ENCODE measurements at regions not wholly inside any gene's neighbourhood (a gene's known extent, or its start where the extent isn't known, plus 50 kb on each side); places are given as distances from the start of the nearest gene placed in this dataset.

DNA sequence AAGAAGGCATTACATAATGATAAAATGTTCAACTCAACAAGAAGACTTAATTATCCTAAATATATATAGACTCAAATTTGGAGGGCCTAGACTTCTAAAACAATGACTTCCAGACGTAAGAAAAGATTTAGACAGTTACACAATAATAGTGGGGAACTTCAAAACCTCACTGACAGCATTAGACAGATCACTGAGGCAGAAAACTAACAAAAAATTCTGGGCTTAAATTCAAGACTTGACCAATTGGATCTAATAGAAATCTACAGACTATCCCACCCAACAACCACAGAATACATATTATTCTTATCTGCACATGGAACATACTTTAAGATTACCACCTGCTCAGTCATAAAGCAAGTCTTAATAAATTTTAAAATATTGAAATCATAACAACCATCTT is 93.3 kb upstream of the ARSJ start:
- H3K4me1 Mint-ChIP-seq (ENCODE audit: low read depth), result peaks cover 2% of the 10 kb centered on the region
- peaks cover 31% of the 10 kb centered on the region for H3K27me3 Mint-ChIP-seq (ENCODE audit: low read depth)
- H3K4me3 Mint-ChIP-seq, result no peak overlapping the region
- no peak for DNase-seq (ENCODE audit: low spot score)
- H3K36me3 Mint-ChIP-seq (ENCODE audit: low read depth), result no peaks in the 10 kb centered on the region
- no peak overlapping the region for H3K27ac Mint-ChIP-seq
- no peaks in the 10 kb centered on the region for H3K9me3 Mint-ChIP-seq

DNA sequence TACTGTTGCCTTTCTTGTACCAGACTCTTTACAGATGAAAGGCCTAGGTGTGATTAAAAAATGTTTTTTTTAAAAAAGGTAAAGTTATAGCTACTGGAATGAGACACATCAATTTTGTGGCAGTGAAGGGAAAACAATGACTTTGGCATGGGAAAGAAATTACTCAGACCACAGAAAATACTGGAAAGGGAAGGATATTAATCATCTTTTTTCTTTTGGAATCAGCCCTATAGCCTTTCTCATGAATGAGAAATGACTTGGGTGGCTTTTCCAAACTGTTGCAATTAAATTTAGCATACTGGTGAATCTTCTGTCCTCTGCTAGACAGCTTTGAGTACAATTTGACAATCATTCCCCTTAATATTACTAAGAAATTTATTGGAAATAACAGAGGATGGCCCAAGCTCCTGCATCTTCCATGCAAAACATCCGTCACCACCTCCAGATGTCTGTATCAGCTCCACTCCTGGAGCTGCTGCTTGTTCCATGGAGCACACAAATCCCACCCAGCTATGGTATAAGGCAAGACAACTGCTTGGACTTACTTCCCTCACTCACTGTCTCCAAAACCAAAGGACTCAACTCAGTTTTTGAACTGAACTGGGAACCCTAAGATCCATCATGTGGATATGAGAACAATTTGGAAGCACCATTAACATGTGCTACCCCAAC is 97.6 kb upstream of the ARSJ start:
- H3K4me3 Mint-ChIP-seq, result no peak overlapping the region
- H3K36me3 Mint-ChIP-seq (ENCODE audit: low read depth), result no peaks in the 10 kb centered on the region
- DNase-seq (ENCODE audit: low spot score), result no peak
- H3K27ac Mint-ChIP-seq, result no peak overlapping the region
- H3K4me1 Mint-ChIP-seq (ENCODE audit: low read depth), result no peaks in the 10 kb centered on the region
- H3K27me3 Mint-ChIP-seq (ENCODE audit: low read depth), result peaks cover 25% of the 10 kb centered on the region
- no peaks in the 10 kb centered on the region for H3K9me3 Mint-ChIP-seq

DNA sequence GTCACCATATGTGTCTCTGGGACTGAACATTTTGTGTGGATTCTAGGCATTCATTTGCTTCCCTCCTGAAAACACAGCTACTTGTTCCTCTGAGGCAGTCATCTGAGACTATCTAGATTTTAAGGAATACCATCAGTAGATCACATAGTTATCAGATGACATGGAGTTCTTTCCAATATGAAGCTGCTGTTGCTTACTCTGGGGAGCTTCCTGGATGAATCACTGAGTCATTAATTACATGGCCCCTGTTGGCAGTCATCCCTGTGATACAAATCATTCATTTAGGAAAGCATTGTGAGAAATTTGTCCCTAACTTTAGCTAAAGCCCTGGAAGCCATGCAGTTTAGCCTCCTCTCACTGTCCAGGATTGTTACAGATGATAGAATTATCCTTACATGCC is 98.2 kb upstream of the ARSJ start:
- Mint-ChIP-seq H3K27me3 (ENCODE audit: low read depth) (peaks cover 21% of the 10 kb centered on the region), H3K36me3 (ENCODE audit: low read depth) (no peaks in the 10 kb centered on the region), H3K9me3 (no peaks in the 10 kb centered on the region), H3K4me1 (ENCODE audit: low read depth) (no peaks in the 10 kb centered on the region), H3K4me3 (no peak overlapping the region), H3K27ac (no peak overlapping the region)
- no peak for DNase-seq (ENCODE audit: low spot score)

DNA sequence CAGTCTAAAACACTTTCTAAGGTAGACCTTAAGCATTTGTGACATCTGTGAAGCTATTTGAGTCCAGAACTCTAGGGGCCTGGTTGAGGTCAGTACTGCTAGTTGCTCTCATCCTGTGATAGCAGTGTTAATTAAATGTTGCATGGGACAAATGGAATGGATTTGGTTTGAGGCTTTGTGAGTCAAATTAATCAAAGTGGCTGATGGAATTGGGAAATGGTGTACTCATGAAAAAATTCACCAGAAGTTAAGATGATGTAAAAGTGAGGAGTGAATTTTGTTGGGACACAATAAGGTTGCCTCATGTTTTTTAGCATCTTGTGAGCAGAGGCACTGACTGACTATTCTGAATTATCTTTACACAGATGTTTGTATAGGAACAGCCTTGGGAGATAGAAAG is 99.2 kb upstream of the ARSJ start:
- DNase-seq (ENCODE audit: low spot score), result no peak
- H3K27ac Mint-ChIP-seq, result no peak overlapping the region
- H3K4me1 Mint-ChIP-seq (ENCODE audit: low read depth), result no peaks in the 10 kb centered on the region
- peaks cover 14% of the 10 kb centered on the region for H3K27me3 Mint-ChIP-seq (ENCODE audit: low read depth)
- no peak overlapping the region for H3K4me3 Mint-ChIP-seq
- no peaks in the 10 kb centered on the region for H3K9me3 Mint-ChIP-seq
- H3K36me3 Mint-ChIP-seq (ENCODE audit: low read depth), result no peaks in the 10 kb centered on the region

DNA sequence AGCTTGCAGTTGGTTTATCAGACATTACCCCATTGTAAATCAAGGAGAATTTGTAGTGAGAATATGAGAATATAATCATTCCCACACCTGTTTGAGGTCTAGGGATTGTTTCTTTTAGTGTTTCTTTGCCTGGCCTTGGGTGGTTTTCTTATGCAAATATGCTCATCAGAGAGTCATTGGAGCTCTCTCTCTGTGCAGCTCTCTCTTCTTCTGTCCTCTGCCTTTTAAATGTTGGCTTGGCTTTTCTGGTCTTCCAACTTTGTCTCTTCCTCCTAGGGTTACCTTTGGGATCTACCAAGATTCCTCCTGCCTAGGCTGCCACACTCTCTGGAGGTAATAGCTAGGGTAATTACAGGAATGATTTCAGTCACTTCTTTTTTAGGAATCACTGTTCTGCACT is 102.3 kb upstream of the ARSJ start:
- no peak for DNase-seq (ENCODE audit: low spot score)
- Mint-ChIP-seq H3K36me3 (ENCODE audit: low read depth) (no peaks in the 10 kb centered on the region), H3K4me1 (ENCODE audit: low read depth) (no peaks in the 10 kb centered on the region), H3K27ac (no peak overlapping the region), H3K4me3 (no peak overlapping the region), H3K27me3 (ENCODE audit: low read depth) (peaks cover 5% of the 10 kb centered on the region), H3K9me3 (no peaks in the 10 kb centered on the region)

DNA sequence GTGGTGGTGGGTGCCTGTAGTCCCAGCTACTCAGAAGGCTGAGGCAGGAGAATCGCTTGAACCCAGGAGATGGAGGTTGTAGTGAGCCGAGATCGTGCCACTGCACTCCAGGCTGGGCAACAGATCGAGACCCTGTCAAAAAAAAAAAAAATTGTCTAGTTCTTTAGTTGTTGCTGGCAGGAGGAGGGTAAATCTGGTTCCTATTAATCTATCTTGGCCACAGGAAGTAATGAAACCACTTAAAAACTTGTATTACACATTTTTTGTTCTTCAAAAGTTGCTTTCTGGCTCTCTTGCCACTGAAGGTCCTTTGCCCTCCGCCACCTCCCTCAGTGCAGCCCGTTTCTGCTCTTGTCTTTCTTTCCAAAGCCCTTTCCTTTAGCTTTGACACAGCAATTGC is 102.9 kb upstream of the ARSJ start:
- no peak overlapping the region for H3K27ac Mint-ChIP-seq
- H3K4me1 Mint-ChIP-seq (ENCODE audit: low read depth), result no peaks in the 10 kb centered on the region
- no peaks in the 10 kb centered on the region for H3K9me3 Mint-ChIP-seq
- no peak for DNase-seq (ENCODE audit: low spot score)
- no peak overlapping the region for H3K4me3 Mint-ChIP-seq
- H3K27me3 Mint-ChIP-seq (ENCODE audit: low read depth), result peaks cover 5% of the 10 kb centered on the region
- no peaks in the 10 kb centered on the region for H3K36me3 Mint-ChIP-seq (ENCODE audit: low read depth)

DNA sequence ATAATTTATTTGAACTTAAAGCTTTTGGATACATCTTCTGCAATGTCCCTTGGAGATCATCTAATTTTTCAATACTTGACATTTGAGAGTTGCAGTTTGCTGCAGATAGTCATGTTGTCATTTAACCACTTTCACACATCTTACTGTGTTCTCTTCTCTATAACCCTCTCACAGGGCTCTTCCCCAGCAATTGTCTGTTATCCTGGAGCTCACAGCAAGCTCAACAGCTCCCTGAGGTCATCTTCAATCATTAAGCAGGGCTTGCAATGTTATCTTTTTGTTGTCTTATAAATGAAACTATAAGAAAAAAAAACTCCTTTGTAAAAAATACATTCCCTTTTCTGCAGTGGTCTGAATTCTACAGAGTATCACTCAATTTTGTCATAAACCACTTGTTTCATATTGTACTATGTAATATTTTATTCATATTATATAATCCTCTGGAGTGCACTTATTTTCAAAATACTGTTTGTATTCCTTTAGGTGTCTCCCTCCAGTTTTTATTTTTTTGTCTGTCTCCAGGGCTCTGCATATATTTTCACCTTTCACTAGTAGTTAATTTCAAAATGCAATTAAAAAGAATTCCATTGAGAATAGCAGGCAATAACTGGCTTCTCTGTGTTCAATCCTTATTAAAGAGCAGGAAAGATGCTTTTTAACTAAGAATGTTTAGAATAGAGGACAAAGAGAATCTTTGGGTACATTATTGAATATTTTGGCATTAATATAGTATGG is 106.3 kb upstream of the ARSJ start:
- Mint-ChIP-seq H3K4me1 (ENCODE audit: low read depth) (no peaks in the 10 kb centered on the region), H3K9me3 (no peaks in the 10 kb centered on the region), H3K4me3 (no peak overlapping the region), H3K27me3 (ENCODE audit: low read depth) (peaks cover 9% of the 10 kb centered on the region), H3K36me3 (ENCODE audit: low read depth) (no peaks in the 10 kb centered on the region), H3K27ac (no peak overlapping the region)
- no peak for DNase-seq (ENCODE audit: low spot score)

DNA sequence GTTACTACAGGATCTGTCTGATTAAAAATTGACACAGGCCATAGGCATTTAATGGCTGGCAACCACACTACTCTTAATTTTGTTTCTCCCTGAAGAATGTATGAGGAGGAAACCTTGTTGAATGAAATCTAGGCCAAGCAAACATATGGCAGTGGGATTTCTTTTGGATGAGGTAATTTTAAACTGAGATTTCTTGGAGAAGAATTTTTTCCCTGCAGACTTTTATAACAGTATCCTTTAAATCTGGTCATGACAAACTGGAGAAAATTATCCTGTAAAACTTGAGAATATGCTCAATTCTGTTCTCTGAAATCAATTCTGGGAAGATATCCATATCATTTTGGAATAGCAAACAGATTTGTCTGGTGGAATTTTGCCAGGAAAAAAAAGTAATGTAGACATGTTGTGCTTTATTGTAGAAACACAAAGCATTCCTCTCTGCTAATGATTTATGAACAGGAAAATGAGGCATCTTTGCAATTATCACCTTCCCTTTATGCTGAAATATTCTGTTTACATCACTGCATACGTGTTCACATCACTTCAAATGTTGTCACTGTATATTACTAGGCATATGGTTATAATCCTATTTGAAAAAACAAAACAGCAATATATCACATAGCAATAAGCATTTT is 108.3 kb upstream of the ARSJ start:
- DNase-seq (ENCODE audit: low spot score), result no peak
- Mint-ChIP-seq H3K27me3 (ENCODE audit: low read depth) (peaks cover 9% of the 10 kb centered on the region), H3K36me3 (ENCODE audit: low read depth) (no peaks in the 10 kb centered on the region), H3K4me3 (no peak overlapping the region), H3K4me1 (ENCODE audit: low read depth) (no peaks in the 10 kb centered on the region), H3K27ac (no peak overlapping the region), H3K9me3 (no peaks in the 10 kb centered on the region)

DNA sequence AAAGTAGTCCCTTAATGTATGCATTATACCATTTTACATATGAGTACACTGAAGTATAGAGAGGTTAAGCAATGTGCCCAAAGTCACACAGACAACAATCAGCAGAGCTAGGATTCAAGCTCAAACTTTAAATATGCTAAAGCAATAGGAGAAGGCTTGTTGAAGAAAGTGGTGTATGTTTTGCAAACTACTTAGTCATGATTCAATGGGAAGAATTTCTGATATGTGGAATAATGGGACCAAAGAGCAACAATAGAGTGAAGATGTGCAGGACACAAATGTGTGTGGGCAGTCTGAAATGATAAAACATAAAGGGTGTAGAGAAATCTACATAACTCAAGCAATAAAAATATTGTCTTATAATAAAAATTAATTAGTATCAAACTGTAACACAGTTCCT is 109.0 kb upstream of the ARSJ start:
- no peak for DNase-seq (ENCODE audit: low spot score)
- no peaks in the 10 kb centered on the region for H3K9me3 Mint-ChIP-seq
- H3K27ac Mint-ChIP-seq, result no peak overlapping the region
- H3K27me3 Mint-ChIP-seq (ENCODE audit: low read depth), result peaks cover 6% of the 10 kb centered on the region
- H3K36me3 Mint-ChIP-seq (ENCODE audit: low read depth), result no peaks in the 10 kb centered on the region
- no peak overlapping the region for H3K4me3 Mint-ChIP-seq
- H3K4me1 Mint-ChIP-seq (ENCODE audit: low read depth), result no peaks in the 10 kb centered on the region

DNA sequence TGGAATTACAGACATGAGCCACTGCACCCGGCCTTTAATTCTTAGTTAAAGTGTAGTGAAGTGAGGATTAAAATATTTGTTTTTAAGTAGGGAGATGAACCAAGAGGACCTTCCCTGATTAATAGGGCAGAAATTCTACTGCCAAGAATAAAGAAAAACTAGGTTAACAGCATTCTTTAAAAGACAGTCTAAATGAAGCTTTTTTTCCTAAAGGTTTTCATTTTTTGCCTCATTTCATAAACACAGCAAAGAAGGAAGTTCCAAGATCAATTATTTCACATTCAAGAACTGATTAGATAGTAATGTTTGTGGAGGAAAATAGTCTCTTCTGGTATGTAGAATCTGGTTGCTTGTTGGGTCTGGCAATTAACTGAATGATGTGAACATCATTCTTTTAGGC is 112.1 kb upstream of the ARSJ start:
- H3K4me1 Mint-ChIP-seq (ENCODE audit: low read depth), result no peaks in the 10 kb centered on the region
- H3K27ac Mint-ChIP-seq, result no peak overlapping the region
- H3K4me3 Mint-ChIP-seq, result no peak overlapping the region
- no peak for DNase-seq (ENCODE audit: low spot score)
- H3K9me3 Mint-ChIP-seq, result no peaks in the 10 kb centered on the region
- no peaks in the 10 kb centered on the region for H3K36me3 Mint-ChIP-seq (ENCODE audit: low read depth)
- H3K27me3 Mint-ChIP-seq (ENCODE audit: low read depth), result peaks cover 6% of the 10 kb centered on the region

DNA sequence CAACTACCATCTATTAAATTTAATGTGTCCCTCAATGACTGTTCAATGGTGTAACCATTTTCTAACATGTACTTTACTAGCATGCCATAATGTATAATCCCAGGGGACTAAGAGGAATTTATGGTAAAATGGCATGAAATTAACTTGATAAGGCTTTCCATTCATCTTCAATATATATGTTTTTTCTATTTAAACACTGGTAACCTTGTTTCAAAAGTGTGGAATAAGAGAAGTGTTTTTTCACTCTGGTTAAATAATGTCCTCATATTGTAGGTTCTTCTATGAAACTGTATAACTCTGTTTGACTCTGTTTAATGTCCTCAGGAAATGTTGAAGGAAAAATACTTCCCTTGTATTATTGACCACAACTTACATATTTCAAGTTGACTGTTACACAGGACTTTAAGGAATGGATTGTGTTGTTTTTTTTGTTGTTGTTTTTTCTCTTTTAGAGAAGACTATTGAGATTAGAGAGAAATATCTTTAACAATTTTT is 113.8 kb upstream of the ARSJ start:
- no peak overlapping the region for H3K4me3 Mint-ChIP-seq
- H3K36me3 Mint-ChIP-seq (ENCODE audit: low read depth), result no peaks in the 10 kb centered on the region
- no peaks in the 10 kb centered on the region for H3K9me3 Mint-ChIP-seq
- no peaks in the 10 kb centered on the region for H3K4me1 Mint-ChIP-seq (ENCODE audit: low read depth)
- no peak overlapping the region for H3K27ac Mint-ChIP-seq
- DNase-seq (ENCODE audit: low spot score), result no peak
- peaks cover 2% of the 10 kb centered on the region for H3K27me3 Mint-ChIP-seq (ENCODE audit: low read depth)

DNA sequence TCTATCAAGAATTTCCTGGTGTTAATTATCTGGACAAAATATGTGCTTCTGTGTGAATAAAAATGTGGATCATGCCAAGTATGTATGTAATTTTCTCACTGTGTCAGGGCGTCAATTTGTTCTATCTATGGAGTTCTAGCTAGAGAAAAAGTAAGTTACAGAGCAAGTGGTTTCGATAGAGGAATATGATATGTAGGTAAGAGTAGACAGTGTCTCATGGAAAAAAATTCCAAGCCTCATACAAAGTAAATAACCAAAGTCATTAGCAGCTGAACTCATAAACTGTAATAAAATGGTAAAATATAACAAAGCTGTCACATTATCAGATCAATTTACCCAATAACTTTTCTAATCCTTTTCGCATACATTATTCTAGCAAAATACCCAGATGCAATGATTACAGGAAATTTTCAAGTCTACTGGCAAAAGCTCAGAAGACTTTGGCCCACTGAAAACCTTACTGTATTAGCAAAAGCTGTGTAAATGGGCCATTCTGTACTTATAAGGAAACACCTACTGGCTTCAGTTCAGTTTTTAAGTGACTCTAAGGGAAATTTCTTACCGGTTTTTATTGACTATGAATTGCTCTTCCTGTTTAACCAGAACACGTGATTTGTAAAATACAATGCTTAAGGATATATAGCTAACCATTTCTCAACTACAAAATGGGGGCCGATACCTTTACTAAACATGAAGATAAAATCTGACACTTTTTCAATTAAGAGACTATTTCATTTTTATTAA is 121.0 kb upstream of the ARSJ start:
- H3K27me3 Mint-ChIP-seq (ENCODE audit: low read depth), result peaks cover 4% of the 10 kb centered on the region
- H3K9me3 Mint-ChIP-seq, result no peaks in the 10 kb centered on the region
- no peaks in the 10 kb centered on the region for H3K4me1 Mint-ChIP-seq (ENCODE audit: low read depth)
- no peak for DNase-seq (ENCODE audit: low spot score)
- no peak overlapping the region for H3K27ac Mint-ChIP-seq
- no peak overlapping the region for H3K4me3 Mint-ChIP-seq
- H3K36me3 Mint-ChIP-seq (ENCODE audit: low read depth), result no peaks in the 10 kb centered on the region

DNA sequence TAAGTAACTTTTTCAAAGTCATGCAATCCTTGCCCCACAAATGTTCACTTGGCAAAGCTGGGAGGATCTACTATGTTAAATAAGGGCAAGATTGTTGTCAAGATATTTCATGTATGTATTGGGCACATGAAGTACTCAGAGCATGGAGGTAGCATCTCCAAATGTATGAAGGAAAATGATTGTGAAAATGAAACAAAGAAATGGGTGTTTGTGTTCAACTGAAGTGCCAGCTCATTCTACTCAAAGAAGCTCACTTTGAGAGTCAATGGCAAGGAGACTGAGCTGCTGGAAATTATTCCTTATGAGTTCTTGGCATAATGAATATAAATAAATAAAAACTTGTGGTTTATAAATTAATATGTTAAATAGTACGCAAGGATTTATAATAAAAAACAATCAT is 124.5 kb upstream of the ARSJ start:
- peaks cover 4% of the 10 kb centered on the region for H3K27me3 Mint-ChIP-seq (ENCODE audit: low read depth)
- H3K27ac Mint-ChIP-seq, result no peak overlapping the region
- no peaks in the 10 kb centered on the region for H3K36me3 Mint-ChIP-seq (ENCODE audit: low read depth)
- H3K9me3 Mint-ChIP-seq, result no peaks in the 10 kb centered on the region
- no peak for DNase-seq (ENCODE audit: low spot score)
- H3K4me1 Mint-ChIP-seq (ENCODE audit: low read depth), result no peaks in the 10 kb centered on the region
- no peak overlapping the region for H3K4me3 Mint-ChIP-seq

DNA sequence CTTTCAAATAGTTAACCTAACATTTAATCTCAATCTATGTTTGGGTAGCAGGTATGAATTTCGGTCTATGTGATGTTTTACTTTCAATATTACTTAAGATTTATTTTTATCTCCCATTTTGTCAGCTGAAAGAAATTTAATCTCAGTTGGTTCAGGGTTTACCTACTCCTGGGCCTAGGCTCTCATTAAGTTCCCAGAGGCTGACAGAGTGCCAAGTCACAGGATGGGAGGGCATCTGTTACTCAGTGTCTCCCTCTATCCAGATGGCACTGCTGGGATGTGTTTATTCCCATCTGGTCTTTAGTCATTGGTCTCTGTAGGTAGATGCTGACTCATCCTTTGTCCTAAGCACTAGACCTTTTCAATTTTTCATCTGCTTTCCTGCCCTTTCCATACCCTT is 129.4 kb upstream of the ARSJ start:
- H3K9me3 Mint-ChIP-seq, result no peaks in the 10 kb centered on the region
- no peak for DNase-seq (ENCODE audit: low spot score)

More for the DNA sequence above, 129.4 kb upstream of the ARSJ start:
- H3K36me3 Mint-ChIP-seq (ENCODE audit: low read depth), result no peaks in the 10 kb centered on the region
- H3K27me3 Mint-ChIP-seq (ENCODE audit: low read depth), result peaks cover 4% of the 10 kb centered on the region
- no peak overlapping the region for H3K4me3 Mint-ChIP-seq
- no peaks in the 10 kb centered on the region for H3K4me1 Mint-ChIP-seq (ENCODE audit: low read depth)
- no peak overlapping the region for H3K27ac Mint-ChIP-seq

Measured in T-helper 2 cell treated with Interferon-gamma antibody and Interleukin-4, amounts not matched to agents 5 μg/mL and 100 μg/mL, for 36 hours (primary cell).